Right lobe of liver (tissue), 4 donors: ENCODE measurements at regions not wholly inside any gene's neighbourhood (a gene's known extent, or its start where the extent isn't known, plus 50 kb on each side); places are given as distances from the start of the nearest gene placed in this dataset.

Source experiments
- CTCF ChIP-seq, 4 donors: fragments of 200-600 bp in 3 of 4; fragments of 450-650 bp in 1 of 4; IDR thresholded peaks; one replicate each; pipeline versions ENCODE4 v1.5.1 to v1.8.0; 2016 to 2022; ENCODE audit warnings: antibody characterized with exemption in 4 of 4, mild to moderate bottlenecking in 2 of 4
- POLR2A ChIP-seq: fragments of 450-650 bp; IDR thresholded peaks from one replicate; pipeline ENCODE4 v1.6.1; 2017; ENCODE audit warnings: antibody characterized with exemption, mild to moderate bottlenecking
- donor health status: DM: no; HTN: no; CAD: no.
- donor health status: DM: no; HTN: no; CAD: no.
- donor health status: DM: no; HTN: yes; CAD: no.

DNA sequence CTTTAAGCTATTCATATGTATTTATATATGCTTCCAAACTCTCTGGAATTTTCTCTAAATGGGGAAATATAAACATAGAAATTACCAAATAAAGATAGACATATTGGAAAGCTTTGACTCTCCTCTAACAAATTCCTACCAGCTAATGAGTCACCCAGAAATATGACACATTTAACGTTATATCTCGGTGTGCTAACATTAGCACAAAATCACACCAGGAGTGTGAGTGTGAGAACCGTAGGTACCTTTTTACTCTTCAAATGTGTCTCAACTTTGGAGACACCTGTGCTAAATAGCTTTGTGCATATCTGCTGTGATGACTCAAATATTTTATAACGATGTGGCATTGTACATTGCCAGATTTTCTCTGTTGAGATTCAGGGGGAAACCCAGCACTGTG is 714.4 kb downstream of the METTL15 start:
- TF ChIP-seq POLR2A (no peak), CTCF (IDR thresholded peaks at IDR 0.05) (no peak)
